HG03159 (cell line): ENCODE measurements at regions not wholly inside any gene's neighbourhood (a gene's known extent, or its start where the extent isn't known, plus 50 kb on each side); places are given as distances from the start of the nearest gene placed in this dataset.

Experiments used
- ATAC-seq: cut with Tn5 transposase; IDR thresholded peaks from one replicate; pipeline ENCODE4 v1.9.1; 2021; ENCODE audit warnings: mild to moderate bottlenecking, moderate library complexity; ENCODE audit not compliant: unreplicated experiment

DNA sequence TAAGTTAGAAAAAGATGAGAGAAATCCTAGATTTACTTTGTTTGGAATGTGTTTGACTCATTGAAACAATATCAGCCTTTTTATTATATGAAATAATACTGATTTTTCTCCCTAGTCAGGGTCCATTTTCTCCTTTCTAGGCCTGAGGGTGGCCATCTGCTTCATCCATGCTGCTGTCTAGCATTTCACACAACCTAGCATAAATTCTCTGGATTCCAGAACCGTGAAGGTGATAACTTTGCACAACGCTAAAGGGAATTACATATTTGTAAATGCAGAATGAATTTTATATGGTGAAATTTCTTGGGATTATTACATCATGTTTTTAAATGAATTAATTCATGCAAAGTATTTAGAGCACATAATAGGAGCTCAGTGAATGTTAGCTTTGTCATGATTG is 505.1 kb downstream of the INHBA start:
- ATAC-seq: no peak

DNA sequence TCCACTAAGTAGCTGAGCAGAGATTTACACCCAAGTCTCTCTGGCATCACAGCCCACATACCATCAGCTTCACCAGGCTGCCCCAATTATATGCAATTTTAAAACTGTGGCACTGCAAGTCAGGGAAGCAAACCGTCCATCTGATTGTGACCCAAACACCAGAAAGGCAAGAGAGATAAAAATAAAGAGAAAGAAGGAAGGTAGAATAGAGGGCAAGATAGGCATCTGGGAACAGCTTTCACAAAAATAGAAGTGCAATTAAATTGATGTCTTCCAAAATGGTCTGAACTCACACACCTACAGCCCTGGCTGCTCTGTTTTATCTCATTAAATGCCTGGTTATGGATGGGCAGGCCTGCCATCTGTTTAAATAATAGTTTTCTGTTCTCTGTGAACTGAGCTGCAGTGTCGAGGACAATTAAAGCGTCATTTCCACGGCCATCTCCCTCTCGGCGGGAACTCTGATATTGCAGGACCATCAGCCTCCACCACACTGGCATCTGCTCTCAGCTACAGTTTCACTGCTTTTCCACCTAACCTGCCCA is 509.1 kb downstream of the INHBA start:
- ATAC-seq: no peak

DNA sequence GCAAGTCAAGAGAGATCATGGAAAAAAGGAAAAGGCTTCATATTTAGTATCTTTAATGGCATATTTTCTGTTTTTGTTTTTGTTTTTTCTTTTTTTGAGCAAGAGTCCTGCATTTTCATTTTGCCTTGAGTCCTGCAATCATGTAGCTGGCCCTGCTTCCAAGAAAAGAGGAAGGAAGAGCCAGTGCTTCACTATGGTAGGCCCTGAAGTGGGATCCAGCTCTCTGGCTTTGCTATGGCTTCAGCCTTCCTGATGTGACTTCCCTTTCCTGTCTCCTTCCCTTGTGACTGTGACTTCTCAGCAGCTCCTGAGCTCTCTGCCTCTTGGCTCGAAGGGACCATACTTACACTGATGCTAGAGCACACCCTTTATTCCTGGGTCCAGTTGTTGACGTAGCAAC is 512.3 kb downstream of the INHBA start:
- ATAC-seq: no peak

DNA sequence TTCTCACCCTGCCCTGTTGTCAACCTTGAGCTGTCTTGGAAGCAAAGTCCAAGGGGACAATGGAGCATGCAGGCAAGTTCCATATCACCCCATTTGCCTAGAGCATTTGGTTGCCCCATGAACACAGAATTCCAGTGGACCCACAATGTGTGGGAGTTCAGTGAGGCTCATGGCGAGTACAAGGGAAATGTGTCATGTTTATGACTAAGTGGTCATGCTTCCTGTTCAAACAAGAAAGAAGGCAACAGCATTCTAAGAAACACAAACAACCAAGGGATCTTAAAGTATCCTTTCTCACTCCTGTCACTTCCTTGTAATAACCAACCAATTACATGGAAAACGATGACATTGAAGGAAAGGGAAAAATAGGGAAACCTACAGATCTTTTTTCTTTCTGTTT is 513.0 kb downstream of the INHBA start:
- no peak for ATAC-seq

DNA sequence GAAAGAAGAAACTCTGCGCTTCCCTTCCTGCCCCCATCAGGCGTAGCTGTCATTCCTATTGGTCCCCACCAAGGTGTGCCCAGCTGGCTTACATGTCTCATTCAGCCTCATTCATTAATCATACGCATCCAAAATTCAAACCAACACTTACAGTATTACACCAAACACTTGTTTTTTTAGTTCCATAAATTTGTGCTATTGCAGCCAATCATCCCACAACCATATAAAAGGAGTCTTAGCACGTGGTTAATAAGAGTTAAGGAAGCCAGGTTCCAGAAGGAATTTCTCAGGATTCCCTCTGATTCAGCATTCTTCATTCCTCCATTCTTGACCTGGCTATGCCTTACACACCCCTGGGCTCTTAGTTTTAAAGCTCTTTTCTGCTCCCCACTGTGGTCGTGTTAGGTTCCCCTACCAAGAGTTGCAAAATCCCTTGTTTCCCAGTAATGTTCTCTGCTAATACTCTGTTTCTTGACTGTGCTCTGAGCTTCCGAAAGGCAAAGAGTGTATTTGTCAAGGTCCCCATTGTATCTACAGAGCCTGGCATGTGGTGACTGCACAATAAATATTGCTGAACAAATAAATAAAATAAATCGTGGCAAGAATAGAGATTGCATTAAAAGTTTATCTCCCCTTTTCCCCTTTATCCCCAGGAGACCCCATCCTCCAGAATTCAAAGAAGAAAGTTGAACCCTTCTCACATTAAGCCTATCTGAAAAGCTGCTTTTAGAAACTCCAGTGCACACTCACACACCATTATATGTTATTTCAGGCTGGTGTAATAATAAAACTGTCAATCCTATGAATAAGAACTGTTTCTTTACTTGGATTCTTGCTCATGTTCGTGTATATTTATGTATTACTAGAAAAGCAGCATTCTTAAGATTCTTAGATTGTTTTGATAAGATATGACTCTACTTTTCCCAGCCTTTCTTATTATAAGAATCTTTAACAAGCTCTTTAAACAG is 514.4 kb downstream of the INHBA start:
- no peak for ATAC-seq

DNA sequence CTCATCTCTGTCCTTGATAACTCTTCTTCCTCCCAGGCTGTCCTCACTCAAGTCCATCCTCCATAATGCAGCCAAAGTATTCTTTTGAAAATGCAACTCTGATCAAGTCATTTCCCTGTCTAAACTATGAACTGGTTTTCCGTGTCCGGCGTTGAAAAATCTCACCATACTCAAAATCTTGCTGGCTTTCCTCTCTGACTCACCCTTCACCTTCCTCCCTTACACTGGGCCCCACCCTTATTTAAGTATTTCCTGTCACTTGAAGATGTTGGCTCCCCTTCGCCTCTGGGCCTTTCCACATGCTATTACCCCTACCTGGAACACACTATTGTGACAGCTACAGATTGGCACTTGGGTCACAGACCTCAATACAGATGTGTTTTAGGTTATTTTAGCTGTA is 515.6 kb downstream of the INHBA start:
- no peak for ATAC-seq

DNA sequence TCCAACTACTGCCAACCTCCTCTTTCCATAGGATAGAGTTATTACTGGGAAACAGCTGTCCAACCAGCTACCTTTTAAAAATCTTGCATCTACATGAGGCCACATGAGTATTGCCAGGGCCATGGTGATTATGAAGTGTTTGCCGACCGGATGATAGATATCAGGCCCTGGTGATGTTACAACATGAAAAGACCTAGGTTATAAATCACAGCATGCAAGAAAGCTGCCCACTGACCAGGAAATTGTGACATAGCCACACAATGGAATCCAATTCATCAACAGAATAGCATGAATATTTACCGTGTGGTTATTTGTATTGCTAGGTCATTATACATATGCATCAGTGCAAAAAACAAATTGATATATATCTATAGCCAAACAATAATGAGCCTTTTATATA is 517.0 kb downstream of the INHBA start:
- no peak for ATAC-seq

DNA sequence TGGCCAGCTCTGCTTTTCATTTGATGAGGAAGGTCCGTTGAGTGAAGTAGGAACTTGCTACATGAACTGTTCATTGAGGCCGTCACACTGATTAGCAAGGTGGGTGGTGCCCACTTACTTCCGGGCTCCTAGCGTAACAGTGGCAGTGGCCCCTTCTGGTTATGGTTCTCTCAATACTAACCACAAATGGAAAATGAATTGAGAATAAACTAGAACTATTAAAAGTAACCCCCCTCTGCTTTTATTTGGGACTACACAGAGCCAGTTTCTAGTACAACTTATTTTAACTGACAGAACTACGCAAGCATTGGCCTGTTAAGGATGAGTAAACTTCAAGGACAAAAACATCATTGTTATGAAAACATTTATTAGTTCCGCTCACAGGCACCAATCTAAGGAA is 519.1 kb downstream of the INHBA start:
- ATAC-seq: no peak

DNA sequence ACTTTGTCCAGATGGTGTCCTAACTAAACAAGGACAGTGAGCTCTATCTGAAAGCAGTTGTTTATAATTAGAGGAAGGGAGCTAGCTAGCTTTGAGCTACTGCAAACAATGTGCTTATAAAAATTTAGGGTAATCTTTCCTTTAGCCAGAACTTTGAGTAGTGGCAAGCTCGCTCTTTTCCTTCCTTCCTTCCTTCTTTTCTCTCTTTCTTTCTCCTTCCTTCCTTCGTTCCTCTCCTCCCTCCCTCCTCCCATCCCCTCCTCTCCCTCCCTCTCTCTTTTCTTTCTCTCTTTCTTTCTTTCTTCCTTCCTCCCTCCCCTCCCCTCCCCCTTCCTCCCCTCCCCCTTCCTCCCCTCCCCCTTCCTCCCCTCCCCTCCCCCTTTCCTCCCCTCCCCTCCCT is 520.1 kb downstream of the INHBA start:
- ATAC-seq: no peak

DNA sequence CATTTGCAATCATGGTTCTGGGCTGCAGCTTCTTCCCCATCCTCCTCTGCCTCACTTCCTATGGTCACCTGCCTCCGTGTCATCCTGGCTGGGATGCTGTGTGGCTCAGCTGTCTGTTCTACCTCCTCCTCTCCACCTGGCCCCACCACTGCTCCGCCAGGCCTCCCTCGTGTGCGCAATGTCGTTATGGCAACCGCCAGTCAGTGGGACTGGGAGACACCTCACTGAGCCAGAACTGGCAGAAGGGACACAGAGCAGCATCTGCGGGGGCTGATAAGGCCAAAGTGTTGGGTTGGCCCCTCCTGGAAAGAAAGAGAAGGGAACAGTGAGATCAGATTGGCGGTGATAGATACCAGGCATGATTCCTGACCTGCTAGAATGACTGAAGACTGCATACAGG is 527.5 kb downstream of the INHBA start:
- no peak for ATAC-seq

DNA sequence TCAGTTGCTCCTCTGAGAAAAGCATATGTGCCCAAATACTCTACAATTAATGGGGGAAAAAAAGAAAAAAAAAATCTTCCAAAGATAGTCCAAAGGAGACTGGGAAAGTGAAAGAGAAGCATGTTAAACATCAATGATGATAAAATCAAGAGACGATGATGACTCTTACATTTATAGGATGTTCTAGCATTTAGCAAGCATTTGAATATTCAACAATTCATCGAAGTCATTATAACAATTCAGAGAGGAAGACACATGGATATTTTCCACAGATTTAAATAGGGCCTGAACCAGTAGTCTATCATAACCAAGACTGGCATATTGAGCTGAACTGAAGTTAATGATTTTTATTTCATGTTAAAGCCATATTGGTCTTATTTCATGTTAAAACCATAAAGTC is 528.4 kb downstream of the INHBA start:
- ATAC-seq: no peak

DNA sequence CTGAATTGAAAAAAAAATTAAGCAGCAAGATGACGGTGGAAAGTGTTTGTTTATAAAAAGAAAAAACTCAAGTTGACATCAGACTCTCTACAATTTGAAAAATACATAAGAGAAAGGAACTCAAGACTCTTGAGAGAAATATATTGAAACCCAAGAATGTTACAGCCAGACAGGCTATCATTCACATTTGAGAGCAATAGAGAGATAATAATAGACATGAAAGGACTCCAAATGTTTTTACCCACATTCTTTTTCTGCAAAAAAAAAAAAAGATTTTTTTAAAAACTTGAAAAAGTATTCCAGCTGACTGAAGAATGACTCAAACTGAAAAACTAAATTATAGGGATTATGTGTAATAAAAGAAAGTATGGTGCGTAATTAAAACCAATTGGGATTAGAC is 532.4 kb downstream of the INHBA start:
- ATAC-seq: no peak

DNA sequence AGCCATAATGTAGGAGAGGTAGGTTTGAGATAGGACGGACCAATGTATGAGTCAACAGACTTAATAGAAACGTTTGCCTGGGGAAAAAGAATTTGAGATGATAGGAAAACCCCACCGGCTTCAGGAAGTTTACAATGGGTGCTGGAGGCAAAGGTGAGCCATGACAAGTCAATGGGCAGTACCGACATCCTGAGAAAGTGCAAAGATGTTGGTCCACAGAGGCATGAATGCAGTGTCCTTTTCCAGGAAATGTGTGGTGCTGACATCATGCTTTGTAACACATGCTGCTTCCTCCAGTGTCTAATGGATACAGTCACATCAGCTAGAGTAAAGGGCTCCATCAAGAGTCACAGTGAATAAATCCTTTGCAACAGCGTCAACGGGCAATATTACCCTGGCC is 533.6 kb downstream of the INHBA start:
- no peak for ATAC-seq

DNA sequence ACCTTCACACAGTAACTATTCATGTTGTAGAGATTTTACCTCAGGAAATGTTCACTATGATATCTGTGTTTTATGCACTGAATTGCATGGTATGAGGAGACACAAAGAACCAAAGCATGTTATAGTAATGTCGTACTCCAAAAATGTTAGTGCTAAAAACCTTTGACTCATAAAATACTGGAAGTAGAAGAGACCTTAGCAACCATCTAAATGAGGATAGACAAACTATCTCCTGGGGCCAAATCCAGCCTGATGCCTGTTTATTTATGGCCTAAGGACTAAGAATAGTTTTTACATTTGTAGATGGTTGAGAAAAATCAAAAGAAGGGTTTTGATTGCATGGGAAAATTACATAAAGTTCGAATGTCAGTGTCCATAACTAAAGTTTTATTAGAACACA is 535.1 kb downstream of the INHBA start:
- no peak for ATAC-seq

DNA sequence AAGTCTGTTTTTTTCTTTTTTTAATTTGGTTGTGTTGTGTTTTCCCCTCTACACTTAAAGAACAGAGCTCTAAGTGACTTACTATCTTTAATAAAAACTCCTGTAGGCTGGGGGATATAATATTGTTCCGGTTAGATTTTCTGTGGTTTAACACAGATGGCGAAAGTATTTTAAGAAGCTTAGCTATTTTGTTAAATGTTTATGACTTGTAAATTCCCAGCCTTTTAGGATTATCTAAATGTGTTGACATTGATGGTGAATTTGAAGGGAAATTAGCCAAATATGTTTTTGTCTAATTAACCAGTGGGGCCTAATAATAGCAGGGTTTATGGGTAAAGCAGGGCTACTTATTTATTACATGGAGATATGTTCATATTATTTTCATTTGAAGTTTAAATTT is 538.5 kb downstream of the INHBA start:
- no peak for ATAC-seq

DNA sequence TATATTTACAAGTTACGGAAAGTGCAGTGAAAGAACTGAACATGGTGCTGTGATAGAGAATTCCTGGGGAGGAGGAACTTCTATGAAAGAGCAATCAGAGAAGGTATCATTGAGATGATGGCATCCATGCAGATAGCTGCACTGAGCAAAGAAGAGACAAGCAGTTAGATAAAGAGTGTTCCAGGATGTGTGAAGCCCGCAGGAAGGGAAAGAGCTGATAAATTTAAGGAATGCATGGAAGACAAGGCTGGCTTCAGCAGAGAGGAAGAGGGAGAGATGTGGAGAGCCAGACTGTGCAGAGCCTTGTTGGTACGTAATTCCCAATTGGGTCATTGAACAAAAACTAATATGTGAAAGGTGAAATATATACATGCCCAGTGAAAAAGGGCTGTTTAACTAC is 538.9 kb downstream of the INHBA start:
- ATAC-seq: no peak

DNA sequence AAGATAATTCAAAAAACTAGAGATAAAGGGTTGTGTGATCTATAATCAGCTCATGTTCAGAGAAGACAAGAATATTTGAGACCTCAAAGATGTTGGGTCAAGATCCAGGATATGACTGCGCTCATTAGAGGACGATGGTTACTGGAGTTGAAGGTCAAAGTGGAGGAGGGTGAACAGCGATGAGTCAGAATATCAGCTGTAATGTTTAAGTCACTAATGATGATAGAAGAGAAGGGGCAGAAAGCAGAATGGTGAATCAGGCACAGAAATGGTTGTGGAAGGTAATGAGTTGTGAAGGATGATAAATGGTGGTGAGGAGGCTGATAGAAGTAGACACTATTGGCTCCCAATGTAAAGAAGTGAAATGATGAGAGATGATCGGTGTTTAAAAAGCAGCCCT is 540.3 kb downstream of the INHBA start:
- no peak for ATAC-seq

DNA sequence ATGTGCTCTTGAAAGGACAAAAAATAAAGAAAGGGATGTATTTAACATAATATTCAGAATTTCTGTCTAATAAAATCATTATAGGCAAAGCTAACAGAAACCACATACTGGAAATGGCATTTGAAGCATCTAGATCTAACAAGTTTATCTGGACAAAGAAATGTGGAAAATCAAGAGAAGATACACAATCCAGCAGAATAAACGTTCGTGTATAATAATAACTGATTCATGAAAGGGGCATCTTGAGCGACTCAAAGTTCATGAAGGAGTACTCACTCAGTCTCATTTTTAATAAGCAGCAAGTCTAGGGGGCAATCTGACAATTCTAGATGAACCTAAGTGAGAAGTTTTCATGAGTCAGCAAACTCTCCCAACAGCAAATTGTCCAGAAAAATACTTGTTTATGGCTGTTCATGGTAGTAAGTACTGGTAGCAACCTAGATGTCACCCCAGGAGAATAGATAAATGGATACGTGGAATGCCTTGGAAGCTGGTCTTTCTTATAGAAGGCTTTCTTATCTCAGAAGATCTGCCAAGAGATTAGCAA is 541.8 kb downstream of the INHBA start:
- ATAC-seq: no peak

DNA sequence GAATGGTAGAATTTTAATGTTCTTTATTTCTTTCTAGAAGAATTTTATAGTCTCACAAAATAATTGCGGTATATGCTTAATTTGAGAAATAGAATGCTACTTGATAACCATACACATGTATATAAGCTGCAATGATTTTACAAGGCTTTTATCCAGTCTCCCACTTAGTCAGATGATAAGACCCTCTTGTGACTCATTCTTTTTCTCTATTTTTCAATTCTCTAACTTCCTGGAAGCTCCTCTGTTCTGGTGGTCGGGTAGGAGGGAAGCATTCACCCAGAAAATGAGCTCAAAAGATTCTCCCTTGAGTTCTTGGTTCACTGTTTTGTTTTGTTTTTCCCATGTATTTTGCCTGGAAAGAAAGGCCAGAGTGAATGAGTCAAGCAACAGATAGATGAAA is 546.6 kb downstream of the INHBA start:
- no peak for ATAC-seq

DNA sequence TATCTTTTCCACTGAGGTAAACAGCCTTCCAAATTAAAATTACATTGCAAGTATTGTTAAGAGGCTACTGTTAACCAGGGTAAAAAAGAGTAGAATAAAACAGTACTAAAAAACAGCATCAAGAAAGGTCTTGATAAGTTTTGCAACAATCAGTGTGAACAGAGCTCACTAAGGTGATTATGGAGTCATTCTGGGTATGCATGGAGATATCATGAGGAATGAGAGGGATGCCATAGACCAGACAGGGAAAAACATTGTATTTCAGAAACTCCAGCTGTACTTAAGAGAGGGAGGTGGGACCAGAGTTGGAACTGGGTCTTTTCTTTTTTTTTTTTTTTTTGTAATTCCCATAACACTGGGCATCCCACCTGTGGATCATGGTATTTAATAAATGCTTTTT is 549.6 kb downstream of the INHBA start:
- ATAC-seq: no peak

DNA sequence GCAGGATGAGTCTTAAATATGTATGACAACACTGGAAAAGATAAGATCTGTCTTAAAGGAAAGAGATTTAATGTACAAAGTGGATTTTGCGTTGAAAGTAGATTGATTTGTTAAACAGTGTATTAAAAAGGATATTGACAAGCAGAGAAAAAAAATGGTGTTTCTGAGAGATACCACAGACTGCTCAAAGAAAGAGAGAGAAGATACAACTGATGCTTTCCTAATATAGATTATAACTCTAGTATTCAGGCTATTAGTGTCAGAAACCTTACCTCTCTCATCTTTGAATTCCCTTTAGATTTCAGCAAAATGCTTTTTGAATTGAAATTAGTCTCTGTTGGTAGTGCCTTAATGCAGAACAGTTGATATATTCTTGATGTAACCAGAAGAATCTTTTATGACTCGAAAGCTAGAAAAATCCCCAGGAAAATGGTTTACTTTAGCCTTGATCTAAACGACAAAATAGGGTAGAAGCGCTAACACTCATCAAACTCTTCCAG is 550.7 kb downstream of the INHBA start:
- ATAC-seq: no peak

DNA sequence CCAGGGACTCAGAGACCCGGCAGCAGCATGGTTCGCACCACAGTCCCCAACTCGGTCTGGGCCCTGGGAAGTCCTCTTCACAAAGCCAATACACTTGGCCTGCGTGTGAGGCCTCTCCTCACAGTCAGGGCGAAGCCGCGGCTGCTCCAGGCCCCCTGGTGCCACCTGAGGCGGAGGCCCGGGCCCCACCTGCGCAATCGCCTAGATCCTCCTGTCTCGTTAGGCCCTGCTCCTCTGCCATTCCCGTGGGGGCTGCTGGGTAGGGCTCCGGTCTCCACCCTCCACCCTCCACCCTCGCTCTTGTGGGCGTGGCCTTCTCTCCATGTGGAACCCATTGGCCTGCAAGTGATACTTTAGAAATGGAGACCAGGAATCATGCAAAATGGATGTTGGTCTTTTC is 553.3 kb downstream of the INHBA start:
- no peak for ATAC-seq
